ENCODE measurements at regions not wholly inside any gene's neighbourhood (a gene's known extent, or its start where the extent isn't known, plus 50 kb on each side); places are given as distances from the start of the nearest gene placed in this dataset.

- peak; percentile 9 for TF ChIP-seq CTCF (IDR thresholded peaks at IDR 0.05)
- TF ChIP-seq EZH2 (IDR thresholded peaks at IDR 0.05; ENCODE audit: borderline replicate concordance, insufficient read depth, low read depth, low read length, poor library complexity, severe bottlenecking): no peak
These were observed 652.1 kb downstream of the CBLN4 start for GRCh38 chr20:55353206-55353605.
